Smooth muscle cell (in vitro differentiated cells): ENCODE measurements at regions not wholly inside any gene's neighbourhood (a gene's known extent, or its start where the extent isn't known, plus 50 kb on each side); places are given as distances from the start of the nearest gene placed in this dataset.

Source experiments
- DNase-seq: peaks from one replicate; lab custom pipeline; 2025; ENCODE audit not compliant: unreplicated experiment; lab: John Stamatoyannopoulos, UW
- H2AFZ ChIP-seq: fragments of 200-600 bp; sonication (generic); 2 replicates; pipeline ENCODE4 v1.6.0; 2016; ENCODE audit warnings: antibody characterized with exemption, low read depth, mild to moderate bottlenecking
- H3F3A ChIP-seq: fragments of 200-600 bp; sonication (generic); 2 replicates; pipeline ENCODE4 v1.6.0; 2017; ENCODE audit warnings: antibody characterized with exemption, low read depth
- H3K27ac ChIP-seq: fragments of 200-600 bp; sonication (generic); 2 replicates; pipeline ENCODE4 v1.5.1; 2016; ENCODE audit warnings: low read depth, mild to moderate bottlenecking
- H3K27me3 ChIP-seq: fragments of 200-600 bp; sonication (generic); 2 replicates; pipeline ENCODE4 v1.6.1; 2016; ENCODE audit warnings: low read depth, mild to moderate bottlenecking
- H3K36me3 ChIP-seq: fragments of 200-600 bp; sonication (generic); 2 replicates; pipeline ENCODE4 v1.5.1; 2016; ENCODE audit warnings: low read depth
- H3K4me1 ChIP-seq: fragments of 200-600 bp; sonication (generic); 2 replicates; pipeline ENCODE4 v1.5.1; 2016; ENCODE audit warnings: low read depth
- H3K4me2 ChIP-seq: fragments of 200-600 bp; sonication (generic); 2 replicates; pipeline ENCODE4 v1.6.0; 2016; ENCODE audit warnings: mild to moderate bottlenecking
- H3K4me3 ChIP-seq: fragments of 200-600 bp; sonication (generic); 2 replicates; pipeline ENCODE4 v1.5.1; 2016; ENCODE audit warnings: mild to moderate bottlenecking
- H3K79me2 ChIP-seq: fragments of 200-600 bp; sonication (generic); 2 replicates; pipeline ENCODE4 v1.6.0; 2016; ENCODE audit warnings: low read depth, mild to moderate bottlenecking
- H3K9ac ChIP-seq: fragments of 200-600 bp; sonication (generic); 2 replicates; pipeline ENCODE4 v1.6.0; 2016; ENCODE audit warnings: low read depth
- H3K9me3 ChIP-seq: fragments of 200-600 bp; sonication (generic); replicated peaks from 2 replicates; pipeline ENCODE4 v1.5.1; 2016; ENCODE audit warnings: low read depth
- H4K20me1 ChIP-seq: fragments of 200-600 bp; sonication (generic); 2 replicates; pipeline ENCODE4 v1.6.0; 2016; ENCODE audit warnings: low read depth
- CTCF ChIP-seq: fragments of 200-600 bp; sonication (generic); IDR thresholded peaks from 2 replicates; pipeline ENCODE4 v1.5.1; 2017; ENCODE audit warnings: borderline replicate concordance, mild to moderate bottlenecking, antibody characterized with exemption; ENCODE audit not compliant: insufficient read depth, poor library complexity, severe bottlenecking
- WGBS: methylation state at CpG from one replicate; pipeline ENCODE4 v1.1.7; 2016; ENCODE audit warnings: low lambda C conversion rate; 5-methylcytosine and 5-hydroxymethylcytosine counted together

- TF ChIP-seq CTCF, result no peak
- H3K4me1 ChIP-seq, result no peaks in the 10 kb centered on the region
- no peaks in the 10 kb centered on the region for H3K9me3 ChIP-seq
- no peak for DNase-seq
- H3K4me3 ChIP-seq, result no peak overlapping the region
- no peak overlapping the region for H3K9ac ChIP-seq
- no peak overlapping the region for H3K4me2 ChIP-seq
- no peak overlapping the region for H2AFZ ChIP-seq
- WGBS, result 82% methylated on average over 6 of the region's 6 CpGs
- H3K27me3 ChIP-seq, result no peaks in the 10 kb centered on the region
- H3K79me2 ChIP-seq, result no peaks in the 10 kb centered on the region
- no peaks in the 10 kb centered on the region for H4K20me1 ChIP-seq
- no peaks in the 10 kb centered on the region for H3K36me3 ChIP-seq
- H3K27ac ChIP-seq, result no peak overlapping the region
- H3F3A ChIP-seq, result no peaks in the 10 kb centered on the region
Observed at GRCh38 chr1:163439471-163439870, 117.7 kb downstream of the NUF2 start.

- H4K20me1 ChIP-seq, result no peaks in the 10 kb centered on the region
- H3K36me3 ChIP-seq, result no peaks in the 10 kb centered on the region
- H3K9ac ChIP-seq, result no peak overlapping the region
- H3K27ac ChIP-seq, result no peak overlapping the region
- H3K4me3 ChIP-seq, result no peak overlapping the region
- H3K79me2 ChIP-seq, result no peaks in the 10 kb centered on the region
- no peaks in the 10 kb centered on the region for H3F3A ChIP-seq
- 46% methylated on average over 4 of the region's 4 CpGs for WGBS
- DNase-seq, result no peak
- H2AFZ ChIP-seq, result no peak overlapping the region
- no peak overlapping the region for H3K4me2 ChIP-seq
- peaks cover 6% of the 10 kb centered on the region for H3K4me1 ChIP-seq
- H3K27me3 ChIP-seq, result no peaks in the 10 kb centered on the region
- TF ChIP-seq CTCF, result no peak
- H3K9me3 ChIP-seq, result no peaks in the 10 kb centered on the region
Observed at GRCh38 chr1:163440090-163440489, 118.3 kb downstream of the NUF2 start.

- Histone ChIP-seq H3K9ac (no peak overlapping the region), H2AFZ (no peak overlapping the region), H3K4me3 (no peak overlapping the region), H3K27me3 (no peaks in the 10 kb centered on the region), H3K4me1 (peaks cover 8% of the 10 kb centered on the region), H3K4me2 (no peak overlapping the region), H4K20me1 (no peaks in the 10 kb centered on the region), H3F3A (no peaks in the 10 kb centered on the region), H3K79me2 (no peaks in the 10 kb centered on the region), H3K9me3 (no peaks in the 10 kb centered on the region), H3K27ac (no peak overlapping the region), H3K36me3 (no peaks in the 10 kb centered on the region)
- no peak for DNase-seq
- 94% methylated on average over 4 of the region's 4 CpGs for WGBS
- no peak for TF ChIP-seq CTCF
Observed at GRCh38 chr1:163442231-163442879, 120.6 kb downstream of the NUF2 start.

DNA sequence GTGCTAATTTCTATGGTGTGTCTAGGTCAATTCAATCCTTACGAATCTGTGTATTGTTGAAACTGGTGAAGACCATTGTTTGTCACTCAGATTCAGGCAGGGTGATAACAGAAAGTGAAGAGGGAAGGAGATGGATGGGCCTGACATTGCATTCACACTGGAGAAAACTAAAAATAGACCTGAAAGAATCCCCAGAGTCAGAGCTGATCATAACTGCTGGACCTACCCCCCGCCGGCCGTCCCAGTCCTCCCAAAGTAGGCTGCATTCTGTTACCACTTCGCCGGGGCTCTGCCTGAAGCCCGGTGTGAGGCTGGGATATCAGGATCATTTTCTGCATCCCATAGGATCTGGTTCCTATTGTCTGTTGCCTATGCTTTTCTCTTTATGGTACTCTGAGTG is 121.1 kb downstream of the NUF2 start:
- Histone ChIP-seq H3K4me3 (no peak overlapping the region), H3K27ac (no peak overlapping the region), H3K9me3 (no peaks in the 10 kb centered on the region), H3K79me2 (no peaks in the 10 kb centered on the region), H3K4me2 (no peak overlapping the region), H3K4me1 (peaks cover 8% of the 10 kb centered on the region), H3K36me3 (no peaks in the 10 kb centered on the region), H2AFZ (no peak overlapping the region), H4K20me1 (no peaks in the 10 kb centered on the region), H3K27me3 (no peaks in the 10 kb centered on the region), H3F3A (no peaks in the 10 kb centered on the region), H3K9ac (no peak overlapping the region)
- no peak for DNase-seq
- 83% methylated on average over 7 of the region's 7 CpGs for WGBS
- TF ChIP-seq CTCF, result no peak
